Liver (tissue), 8 donors: ENCODE measurements at regions not wholly inside any gene's neighbourhood (a gene's known extent, or its start where the extent isn't known, plus 50 kb on each side); places are given as distances from the start of the nearest gene placed in this dataset.

Experiments used
- DNase-seq: peaks from one replicate; pipeline ENCODE4 v3.0.0-alpha.2; 2017; ENCODE audit warnings: low spot score
- H3K27ac ChIP-seq, 2 donors: one replicate each; pipeline ENCODE4 v1.7.0; 2013; ENCODE audit warnings: inconsistent platforms in 2 of 2, low read length in 2 of 2, control low read depth in 1 of 2, low read depth in 1 of 2, mild to moderate bottlenecking in 1 of 2
- H3K27me3 ChIP-seq, 4 donors: one replicate each; pipeline versions ENCODE4 v1.6.1 to v1.7.0; 2013; ENCODE audit warnings: low read length in 3 of 4, inconsistent platforms in 1 of 4, mild to moderate bottlenecking in 1 of 4, moderate library complexity in 1 of 4; ENCODE audit not compliant: control insufficient read depth in 4 of 4, insufficient read depth in 4 of 4
- H3K36me3 ChIP-seq, 4 donors: one replicate each; pipeline versions ENCODE4 v1.6.1 to v1.7.0; 2013; ENCODE audit warnings: low read length in 3 of 4, mild to moderate bottlenecking in 3 of 4, low read depth in 1 of 4, moderate library complexity in 1 of 4; ENCODE audit not compliant: control insufficient read depth in 4 of 4, insufficient read depth in 3 of 4
- H3K4me1 ChIP-seq, 4 donors: one replicate each; pipeline versions ENCODE4 v1.6.1 to v1.7.0; 2013; ENCODE audit warnings: low read length in 3 of 4, mild to moderate bottlenecking in 3 of 4, moderate library complexity in 1 of 4; ENCODE audit not compliant: control insufficient read depth in 4 of 4, insufficient read depth in 4 of 4
- H3K4me3 ChIP-seq, 3 donors: one replicate each; pipeline versions ENCODE4 v1.6.1 to v1.7.0; 2013; ENCODE audit warnings: low read length in 3 of 3, control low read depth in 1 of 3, low read depth in 1 of 3, mild to moderate bottlenecking in 1 of 3
- H3K9ac ChIP-seq, 2 donors: one replicate each; pipeline ENCODE4 v1.7.0; 2013; ENCODE audit warnings: low read length in 2 of 2, mild to moderate bottlenecking in 2 of 2, moderate library complexity in 2 of 2, control low read depth in 1 of 2, low read depth in 1 of 2
- H3K9me3 ChIP-seq, 4 donors: one replicate each; pipeline versions ENCODE4 v1.6.1 to v1.7.0; 2013; ENCODE audit warnings: low read length in 3 of 4; ENCODE audit not compliant: control insufficient read depth in 4 of 4
- ATF3 ChIP-seq: IDR thresholded peaks from 2 replicates; pipeline ENCODE4 v1.6.1; 2016; ENCODE audit warnings: antibody characterized with exemption
- CTCF ChIP-seq: fragments of 150-350 bp; IDR thresholded peaks from 2 replicates; pipeline ENCODE4 v1.5.1; 2017; ENCODE audit warnings: improper control_type of control experiment, low read depth, low read length; ENCODE audit not compliant: missing input control
- EGR1 ChIP-seq, 2 donors: IDR thresholded peaks; 2 replicates each; pipeline ENCODE4 v1.6.1; 2016 to 2018; ENCODE audit warnings: antibody characterized with exemption in 2 of 2, low read depth in 2 of 2
- FOXA1 ChIP-seq: IDR thresholded peaks from 2 replicates; pipeline ENCODE4 v1.6.1; 2016; ENCODE audit warnings: antibody characterized with exemption
- FOXA2 ChIP-seq: IDR thresholded peaks from 2 replicates; pipeline ENCODE4 v1.6.1; 2016; ENCODE audit warnings: antibody characterized with exemption
- GABPA ChIP-seq, 2 donors: IDR thresholded peaks in 1 of 2; conservative IDR thresholded peaks in 1 of 2; 2 replicates each; pipeline ENCODE4 v1.6.1; 2016; ENCODE audit warnings: antibody characterized with exemption in 2 of 2, mild to moderate bottlenecking in 1 of 2, moderate library complexity in 1 of 2
- HNF4A ChIP-seq, 2 donors: conservative IDR thresholded peaks; 2 replicates each; pipeline ENCODE4 v1.6.1; 2016; ENCODE audit warnings: antibody characterized with exemption in 2 of 2, mild to moderate bottlenecking in 2 of 2
- HNF4G ChIP-seq: IDR thresholded peaks from 2 replicates; pipeline ENCODE4 v1.6.1; 2016; ENCODE audit warnings: antibody characterized with exemption
- JUND ChIP-seq, 2 donors: IDR thresholded peaks; 2 replicates each; pipeline ENCODE4 v1.6.1; 2016; ENCODE audit warnings: antibody characterized with exemption in 2 of 2
- MAX ChIP-seq: IDR thresholded peaks from 2 replicates; pipeline ENCODE4 v1.6.1; 2016; ENCODE audit warnings: antibody characterized with exemption
- NR2F2 ChIP-seq: IDR thresholded peaks from 2 replicates; pipeline ENCODE4 v1.6.1; 2016; ENCODE audit warnings: antibody characterized with exemption
- RAD21 ChIP-seq, 2 donors: IDR thresholded peaks; 2 replicates each; pipeline ENCODE4 v1.6.1; 2016; ENCODE audit warnings: antibody characterized with exemption in 2 of 2, mild to moderate bottlenecking in 2 of 2
- REST ChIP-seq: IDR thresholded peaks from 2 replicates; pipeline ENCODE4 v1.6.1; 2016; ENCODE audit warnings: antibody characterized with exemption, mild to moderate bottlenecking
- SP1 ChIP-seq: IDR thresholded peaks from 2 replicates; pipeline ENCODE4 v1.6.1; 2018; ENCODE audit warnings: antibody characterized with exemption, mild to moderate bottlenecking
- TAF1 ChIP-seq: conservative IDR thresholded peaks from 2 replicates; pipeline ENCODE4 v1.6.1; 2016; ENCODE audit warnings: antibody characterized with exemption, mild to moderate bottlenecking
- YY1 ChIP-seq: IDR thresholded peaks from 2 replicates; pipeline ENCODE4 v1.6.1; 2016; ENCODE audit warnings: antibody characterized with exemption, mild to moderate bottlenecking
- ZBTB33 ChIP-seq: IDR thresholded peaks from 2 replicates; pipeline ENCODE4 v1.6.1; 2016; ENCODE audit warnings: antibody characterized with exemption
- WGBS: extraction: QIAGEN DNeasy Blood & Tissue Kit; methylation state at CpG from one replicate; pipeline ENCODE4 v1.1.7; 2013; 5-methylcytosine and 5-hydroxymethylcytosine counted together
- donor health status: healthy.
- donor health status: healthy.
- donor health status: healthy.
- donor health status: healthy.
- donor health status: healthy.

GRCh38 chr7:94253686-94254085, 141.0 kb upstream of the COL1A2 start:
- H3K36me3 ChIP-seq: no peaks in the 10 kb centered on the region
- H3K9me3 ChIP-seq: peaks cover 0 to 3% (median 0%) of the 10 kb centered on the region in 4 donors
- no peak for DNase-seq
- 67% methylated on average over 1 of the region's 1 CpG for WGBS
- H3K4me1 ChIP-seq: no peaks in the 10 kb centered on the region
- H3K4me3 ChIP-seq: no peak overlapping the region
- H3K27ac ChIP-seq: no peak overlapping the region
- H3K9ac ChIP-seq: no peak overlapping the region
- TF ChIP-seq EGR1 (IDR thresholded peaks at IDR 0.05; ENCODE audit: low read depth in 2 of 2) (no peak), MAX (no peak), YY1 (no peak), FOXA2 (no peak), NR2F2 (no peak), HNF4A (conservative IDR thresholded peaks at IDR 0.05) (no peak), JUND (IDR thresholded peaks at IDR 0.05) (no peak), REST (no peak), SP1 (no peak), TAF1 (no peak), CTCF (no peak), ATF3 (no peak), FOXA1 (no peak), HNF4G (no peak), GABPA (IDR thresholded peaks at IDR 0.05 in 1 of 2, conservative IDR thresholded peaks at IDR 0.05 in 1 of 2) (no peak), ZBTB33 (no peak), RAD21 (IDR thresholded peaks at IDR 0.05) (no peak)
- peaks cover 0 to 3% (median under 1%) of the 10 kb centered on the region in 4 donors for H3K27me3 ChIP-seq
